Gastrocnemius medialis (tissue), 4 donors: ENCODE measurements at regions not wholly inside any gene's neighbourhood (a gene's known extent, or its start where the extent isn't known, plus 50 kb on each side); places are given as distances from the start of the nearest gene placed in this dataset.

Experiments used
- ATAC-seq, 2 donors: fragments of 150-250 bp; one replicate each; pipeline ENCODE4 v1.9.1; 2016
- DNase-seq, 2 donors: peaks; one replicate each; pipeline ENCODE4 v3.0.0-alpha.2; 2019
- H3K27ac ChIP-seq, 4 donors: fragments of 200-600 bp; sonication (generic); 1 replicate in 1 of 4; 2 replicates in 3 of 4; pipeline ENCODE4 v1.5.1; 2016 to 2018; ENCODE audit warnings: mild to moderate bottlenecking in 2 of 4, moderate library complexity in 1 of 4
- H3K27me3 ChIP-seq, 3 donors: fragments of 200-600 bp; sonication (generic) in 2 of 3; 1 replicate in 1 of 3; 2 replicates in 2 of 3; pipeline versions ENCODE4 v1.5.1 to v1.6.0; 2016 to 2019; ENCODE audit warnings: mild to moderate bottlenecking in 1 of 3, moderate library complexity in 1 of 3
- H3K36me3 ChIP-seq, 2 donors: fragments of 200-600 bp; sonication (generic) in 1 of 2; one replicate each; pipeline ENCODE4 v1.5.1; 2017 to 2018
- H3K4me1 ChIP-seq, 2 donors: fragments of 200-600 bp; sonication (generic) in 1 of 2; one replicate each; pipeline ENCODE4 v1.5.1; 2016 to 2017; ENCODE audit warnings: mild to moderate bottlenecking in 2 of 2
- H3K4me3 ChIP-seq, 4 donors: fragments of 200-600 bp; sonication (generic) in 3 of 4; 1 replicate in 1 of 4; 2 replicates in 3 of 4; pipeline ENCODE4 v1.5.1; 2016 to 2019; ENCODE audit warnings: mild to moderate bottlenecking in 2 of 4
- H3K9me3 ChIP-seq, 3 donors: fragments of 200-600 bp; sonication (generic) in 2 of 3; 1 replicate in 1 of 3; 2 replicates in 2 of 3; pipeline ENCODE4 v1.5.1; 2016 to 2019
- POLR2A ChIP-seq, 2 donors: fragments of 450-650 bp; IDR thresholded peaks; one replicate each; pipeline ENCODE4 v1.6.1; 2017; ENCODE audit warnings: antibody characterized with exemption in 2 of 2, mild to moderate bottlenecking in 2 of 2, moderate library complexity in 2 of 2
- in situ Hi-C, 4 donors: fragments of 200-750 bp; cut with MboI; loops; one replicate each; pipeline versions ENCODE4 v1.15.0 to v1.8.0; 2017; ENCODE audit warnings: low sequenced_read_pairs in 4 of 4
- intact Hi-C: fragments of 100-400 bp; cut with DNase I; formaldehyde crosslinking; loops from one replicate; pipeline ENCODE4 v1.15.1; 2023; ENCODE audit warnings: low total_unique reads
- TF ChIP-seq, protein P1 (sequence below), 5 experiments: fragments of 450-650 bp in 3 of 5; fragments of 200-600 bp in 2 of 5; sonication (generic) in 2 of 5; IDR thresholded peaks in 4 of 5; conservative IDR thresholded peaks in 1 of 5; 1 replicate in 4 of 5; 2 replicates in 1 of 5; pipeline ENCODE4 v1.5.1; 2016 to 2019; ENCODE audit warnings: antibody characterized with exemption in 5 of 5, mild to moderate bottlenecking in 3 of 5, moderate library complexity in 3 of 5

GRCh38 chr9:82495884-82496777 lies 507.6 kb downstream of the SPATA31D1 start:
- ATAC-seq (no peak), DNase-seq (no peak)
- Histone ChIP-seq H3K4me1 (peaks cover 0 to 3% of the 10 kb centered on the region in 2 donors), H3K9me3 (no peaks in the 10 kb centered on the region), H3K27ac (no peak overlapping the region), H3K36me3 (no peaks in the 10 kb centered on the region), H3K27me3 (no peaks in the 10 kb centered on the region), H3K4me3 (no peak overlapping the region)
- intact Hi-C loops (no loop called here), in situ Hi-C loops (no loop called here)
- TF ChIP-seq POLR2A (IDR thresholded peaks at IDR 0.05) = no peak
- TF ChIP-seq, protein P1, sequence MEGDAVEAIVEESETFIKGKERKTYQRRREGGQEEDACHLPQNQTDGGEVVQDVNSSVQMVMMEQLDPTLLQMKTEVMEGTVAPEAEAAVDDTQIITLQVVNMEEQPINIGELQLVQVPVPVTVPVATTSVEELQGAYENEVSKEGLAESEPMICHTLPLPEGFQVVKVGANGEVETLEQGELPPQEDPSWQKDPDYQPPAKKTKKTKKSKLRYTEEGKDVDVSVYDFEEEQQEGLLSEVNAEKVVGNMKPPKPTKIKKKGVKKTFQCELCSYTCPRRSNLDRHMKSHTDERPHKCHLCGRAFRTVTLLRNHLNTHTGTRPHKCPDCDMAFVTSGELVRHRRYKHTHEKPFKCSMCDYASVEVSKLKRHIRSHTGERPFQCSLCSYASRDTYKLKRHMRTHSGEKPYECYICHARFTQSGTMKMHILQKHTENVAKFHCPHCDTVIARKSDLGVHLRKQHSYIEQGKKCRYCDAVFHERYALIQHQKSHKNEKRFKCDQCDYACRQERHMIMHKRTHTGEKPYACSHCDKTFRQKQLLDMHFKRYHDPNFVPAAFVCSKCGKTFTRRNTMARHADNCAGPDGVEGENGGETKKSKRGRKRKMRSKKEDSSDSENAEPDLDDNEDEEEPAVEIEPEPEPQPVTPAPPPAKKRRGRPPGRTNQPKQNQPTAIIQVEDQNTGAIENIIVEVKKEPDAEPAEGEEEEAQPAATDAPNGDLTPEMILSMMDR (IDR thresholded peaks at IDR 0.05 in 4 of 5, conservative IDR thresholded peaks at IDR 0.05 in 1 of 5) = no peak

GRCh38 chr9:82498541-82499317 lies 510.2 kb downstream of the SPATA31D1 start:
- Histone ChIP-seq H3K4me1 (peaks cover 0 to 3% of the 10 kb centered on the region in 2 donors), H3K4me3 (no peak overlapping the region), H3K27me3 (no peaks in the 10 kb centered on the region), H3K27ac (no peak overlapping the region), H3K9me3 (peaks cover 0 to 4% (median 0%) of the 10 kb centered on the region in 3 donors), H3K36me3 (no peaks in the 10 kb centered on the region)
- TF ChIP-seq, protein P1 (IDR thresholded peaks at IDR 0.05 in 4 of 5, conservative IDR thresholded peaks at IDR 0.05 in 1 of 5) = no peak
- TF ChIP-seq POLR2A (IDR thresholded peaks at IDR 0.05) = no peak
- DNase-seq (no peak), ATAC-seq (no peak)
- intact Hi-C loops = no loop called here
- in situ Hi-C loops = no loop called here

- peaks cover 0 to 4% (median 0%) of the 10 kb centered on the region in 3 donors for H3K9me3 ChIP-seq
- H3K36me3 ChIP-seq = no peaks in the 10 kb centered on the region
- DNase-seq (no peak), ATAC-seq (no peak)
- no peak overlapping the region for H3K4me3 ChIP-seq
- in situ Hi-C loops = no loop called here
- no peak overlapping the region for H3K27ac ChIP-seq
- H3K27me3 ChIP-seq = no peaks in the 10 kb centered on the region
- TF ChIP-seq POLR2A (IDR thresholded peaks at IDR 0.05) = no peak
- TF ChIP-seq, protein P1 (IDR thresholded peaks at IDR 0.05 in 4 of 5, conservative IDR thresholded peaks at IDR 0.05 in 1 of 5) = no peak
- intact Hi-C loops = no loop called here
- peaks cover 0 to 3% of the 10 kb centered on the region in 2 donors for H3K4me1 ChIP-seq
Observed at GRCh38 chr9:82499337-82499736, 510.8 kb downstream of the SPATA31D1 start.

DNA sequence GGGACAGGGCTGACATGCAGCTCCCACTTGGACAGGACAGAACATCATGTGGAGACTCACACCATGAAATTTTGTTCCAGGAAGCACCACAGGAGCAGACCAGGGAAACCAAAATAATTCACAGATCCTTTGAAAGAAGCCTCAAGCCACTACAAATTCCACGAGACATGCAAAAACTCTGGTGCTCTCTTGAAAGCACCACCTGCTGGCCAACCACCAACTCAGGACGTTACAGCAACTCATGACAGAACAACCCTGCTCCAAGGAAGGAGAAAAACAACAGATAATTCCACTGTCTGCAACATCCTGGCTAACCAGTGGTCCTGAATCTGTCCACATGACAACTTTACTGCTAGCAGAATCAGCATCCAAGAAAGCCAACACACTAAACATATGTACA lies 516.0 kb downstream of the SPATA31D1 start:
- no peak for TF ChIP-seq POLR2A (IDR thresholded peaks at IDR 0.05)
- TF ChIP-seq, protein P1 (IDR thresholded peaks at IDR 0.05 in 4 of 5, conservative IDR thresholded peaks at IDR 0.05 in 1 of 5) = no peak
- no peak overlapping the region for H3K4me3 ChIP-seq
- no peaks in the 10 kb centered on the region for H3K36me3 ChIP-seq
- no peak for ATAC-seq
- peaks cover 0 to 4% (median 0%) of the 10 kb centered on the region in 3 donors for H3K9me3 ChIP-seq
- no peaks in the 10 kb centered on the region for H3K4me1 ChIP-seq
- DNase-seq = no peak
- in situ Hi-C loops = loop anchor here in 1 of 4 donors (25.0 kb wide), 1 partner anchor 92 kb away; no protein-coding TSS in a partner anchor
- intact Hi-C loops = no loop called here
- H3K27me3 ChIP-seq = peaks cover 0 to 3% (median 0%) of the 10 kb centered on the region in 3 donors
- H3K27ac ChIP-seq = no peak overlapping the region
